Bronchial epithelial cell (primary cell): ENCODE measurements at regions not wholly inside any gene's neighbourhood (a gene's known extent, or its start where the extent isn't known, plus 50 kb on each side); places are given as distances from the start of the nearest gene placed in this dataset.

Experiments used
- DNase-seq: peaks from one replicate; pipeline ENCODE4 v3.0.0-alpha.2; 2010; ENCODE audit warnings: low read depth
- FAIRE-seq: peaks from 2 replicates; lab custom pipeline; 2011; peaks lifted over from hg19 to GRCh38; lab: Jason Lieb, UNC
- H3K27me3 ChIP-seq: 2 replicates; pipeline ENCODE4 v1.5.1; 2011; ENCODE audit warnings: low read length; ENCODE audit not compliant: control insufficient read depth, insufficient read depth
- H3K36me3 ChIP-seq: 2 replicates; pipeline ENCODE4 v1.5.1; 2011; ENCODE audit warnings: low read length; ENCODE audit not compliant: control insufficient read depth, insufficient read depth
- H3K4me3 ChIP-seq: 2 replicates; pipeline ENCODE4 v1.5.1; 2011; ENCODE audit warnings: mild to moderate bottlenecking, low read depth, low read length, control low read depth
- CTCF ChIP-seq: IDR thresholded peaks from 2 replicates; pipeline ENCODE4 v1.5.1; 2011; ENCODE audit warnings: mild to moderate bottlenecking, moderate library complexity, low read length, control low read depth, inconsistent platforms; ENCODE audit not compliant: insufficient read depth, severe bottlenecking

GRCh38 chr17:79154951-79155585, 80.4 kb downstream of the ENGASE start:
- Histone ChIP-seq H3K27me3 (peaks cover 2% of the 10 kb centered on the region), H3K36me3 (no peaks in the 10 kb centered on the region), H3K4me3 (no peak overlapping the region)
- no peak for TF ChIP-seq CTCF
- FAIRE-seq (no peak), DNase-seq (no peak)

DNA sequence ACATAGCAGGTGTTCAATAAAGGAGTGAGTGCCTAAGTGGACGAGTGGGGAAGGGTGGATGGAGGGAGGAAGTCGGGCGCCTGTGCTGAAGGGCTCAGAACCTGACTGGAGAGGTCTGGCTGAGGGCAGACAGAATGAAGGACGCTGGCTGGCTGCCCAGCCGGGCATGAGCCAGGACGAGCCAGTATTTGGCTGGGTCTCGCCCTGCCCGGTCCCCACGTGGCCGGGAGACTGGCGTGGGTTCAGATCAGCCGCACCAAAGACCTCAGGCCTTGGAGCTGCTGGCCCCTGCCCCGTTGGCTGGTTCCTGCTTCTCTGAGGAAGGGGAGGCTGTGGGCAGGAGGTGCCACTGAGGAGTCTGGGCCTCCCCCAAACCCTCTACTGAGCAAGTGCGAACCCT, 79.8 kb downstream of the ENGASE start:
- TF ChIP-seq CTCF: no peak
- H3K4me3 ChIP-seq: no peak overlapping the region
- peaks cover 2% of the 10 kb centered on the region for H3K27me3 ChIP-seq
- H3K36me3 ChIP-seq: no peaks in the 10 kb centered on the region
- FAIRE-seq: no peak
- no peak for DNase-seq

DNA sequence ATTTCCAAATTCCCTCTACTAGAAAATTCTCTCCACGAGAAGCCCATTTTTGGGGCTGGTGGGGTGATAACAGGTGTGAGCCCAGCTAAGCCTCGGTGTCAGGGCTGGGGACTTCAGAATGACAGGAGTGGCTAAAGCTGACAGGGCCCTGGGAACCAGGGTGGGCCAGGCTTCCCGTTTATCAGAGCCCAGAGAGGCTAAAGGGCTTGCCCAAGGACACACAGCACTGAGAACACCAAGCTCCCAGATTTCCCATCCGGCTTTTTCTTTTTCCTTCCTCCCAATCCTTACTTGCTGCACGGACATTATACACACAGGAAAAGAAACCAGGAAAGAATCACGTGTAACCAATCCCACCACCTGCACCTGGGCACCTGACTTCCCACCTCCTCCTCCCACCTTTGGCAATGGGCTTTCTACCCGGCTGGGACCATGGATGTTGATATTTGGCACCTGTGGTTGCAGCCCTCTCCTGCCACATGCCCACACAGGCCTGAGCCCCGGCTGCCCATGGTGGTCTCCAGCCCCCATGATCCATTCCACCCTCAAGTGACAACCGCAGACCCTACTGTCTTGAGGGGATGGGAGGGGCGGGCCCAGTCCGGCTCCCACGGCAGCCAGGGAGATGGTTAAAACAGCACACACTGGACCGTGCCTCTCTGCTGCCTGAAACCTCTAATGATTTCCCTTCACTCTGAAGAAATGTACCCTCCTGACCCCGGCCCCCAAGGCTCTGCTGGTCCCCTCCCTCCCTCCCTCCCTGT, 78.9 kb downstream of the ENGASE start:
- FAIRE-seq: no peak
- no peak for TF ChIP-seq CTCF
- peaks cover 2% of the 10 kb centered on the region for H3K27me3 ChIP-seq
- no peaks in the 10 kb centered on the region for H3K36me3 ChIP-seq
- no peak overlapping the region for H3K4me3 ChIP-seq
- DNase-seq: no peak

- Histone ChIP-seq H3K27me3 (peaks cover 2% of the 10 kb centered on the region), H3K36me3 (no peaks in the 10 kb centered on the region), H3K4me3 (no peak overlapping the region)
- FAIRE-seq: no peak
- no peak for DNase-seq
- TF ChIP-seq CTCF: no peak
These were observed 78.0 kb downstream of the ENGASE start for GRCh38 chr17:79152636-79153035.

DNA sequence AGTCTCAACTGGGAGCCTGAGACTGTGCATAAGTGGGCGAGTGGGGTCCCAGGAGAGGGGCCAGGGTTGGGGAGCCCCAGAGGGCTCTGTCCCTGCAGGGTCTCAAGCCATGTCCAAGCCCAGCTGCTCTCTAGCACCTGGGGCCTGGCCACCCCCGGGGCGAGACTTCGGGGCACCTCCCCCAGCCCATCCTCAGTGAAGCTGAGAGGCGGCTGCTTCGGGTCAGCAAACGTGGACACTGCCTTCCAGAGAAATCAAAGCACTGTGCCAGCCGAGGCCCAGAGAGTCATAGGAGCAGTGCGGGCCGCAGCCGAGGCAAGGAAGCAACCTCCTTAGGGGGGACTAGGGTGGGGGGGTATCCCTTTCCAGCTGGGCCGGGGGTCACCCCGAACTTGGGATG, 77.5 kb downstream of the ENGASE start:
- FAIRE-seq (no peak), DNase-seq (no peak)
- peaks cover 2% of the 10 kb centered on the region for H3K27me3 ChIP-seq

More for the DNA sequence above, 77.5 kb downstream of the ENGASE start:
- Histone ChIP-seq H3K36me3 (no peaks in the 10 kb centered on the region), H3K4me3 (no peak overlapping the region)
- TF ChIP-seq CTCF: no peak
